GM12872 (cell line): ENCODE measurements at regions not wholly inside any gene's neighbourhood (a gene's known extent, or its start where the extent isn't known, plus 50 kb on each side); places are given as distances from the start of the nearest gene placed in this dataset.

ENCODE experiments used
- TF ChIP-seq, protein P1 (sequence below): IDR thresholded peaks from 3 replicates; pipeline ENCODE4 v1.5.1; 2011; ENCODE audit warnings: low read depth, mild to moderate bottlenecking, low read length, moderate library complexity; ENCODE audit not compliant: insufficient read depth

DNA sequence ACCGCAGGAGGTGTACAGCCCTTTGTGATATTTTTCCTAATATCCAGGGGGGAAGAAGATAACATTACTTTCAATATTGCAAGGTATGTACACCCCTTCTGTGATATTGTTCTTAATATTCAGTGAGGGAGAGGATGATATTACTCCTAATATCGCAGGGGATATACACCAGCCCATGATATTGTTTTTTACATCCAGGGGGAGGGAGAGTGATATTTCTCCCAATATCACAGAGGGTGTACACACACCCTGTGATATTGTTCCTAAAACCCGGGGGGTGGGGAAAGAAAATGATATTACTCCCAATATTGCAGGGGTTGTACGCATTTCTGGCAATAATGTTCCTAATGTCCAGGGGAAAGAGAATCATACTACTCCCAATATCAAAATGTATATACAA lies 58.0 kb upstream of the SLC25A48 start:
- TF ChIP-seq, protein P1, sequence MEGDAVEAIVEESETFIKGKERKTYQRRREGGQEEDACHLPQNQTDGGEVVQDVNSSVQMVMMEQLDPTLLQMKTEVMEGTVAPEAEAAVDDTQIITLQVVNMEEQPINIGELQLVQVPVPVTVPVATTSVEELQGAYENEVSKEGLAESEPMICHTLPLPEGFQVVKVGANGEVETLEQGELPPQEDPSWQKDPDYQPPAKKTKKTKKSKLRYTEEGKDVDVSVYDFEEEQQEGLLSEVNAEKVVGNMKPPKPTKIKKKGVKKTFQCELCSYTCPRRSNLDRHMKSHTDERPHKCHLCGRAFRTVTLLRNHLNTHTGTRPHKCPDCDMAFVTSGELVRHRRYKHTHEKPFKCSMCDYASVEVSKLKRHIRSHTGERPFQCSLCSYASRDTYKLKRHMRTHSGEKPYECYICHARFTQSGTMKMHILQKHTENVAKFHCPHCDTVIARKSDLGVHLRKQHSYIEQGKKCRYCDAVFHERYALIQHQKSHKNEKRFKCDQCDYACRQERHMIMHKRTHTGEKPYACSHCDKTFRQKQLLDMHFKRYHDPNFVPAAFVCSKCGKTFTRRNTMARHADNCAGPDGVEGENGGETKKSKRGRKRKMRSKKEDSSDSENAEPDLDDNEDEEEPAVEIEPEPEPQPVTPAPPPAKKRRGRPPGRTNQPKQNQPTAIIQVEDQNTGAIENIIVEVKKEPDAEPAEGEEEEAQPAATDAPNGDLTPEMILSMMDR = no peak

GRCh38 chr5:135761746-135762145 lies 72.7 kb upstream of the SLC25A48 start:
- TF ChIP-seq, protein P1 = no peak

- TF ChIP-seq, protein P1 = no peak
These were observed 75.2 kb upstream of the SLC25A48 start for GRCh38 chr5:135759149-135759784.

GRCh38 chr5:135753990-135754389 lies 80.5 kb upstream of the SLC25A48 start:
- TF ChIP-seq, protein P1 = no peak

- TF ChIP-seq, protein P1 = peak; percentile 47
These were observed 84.0 kb upstream of the SLC25A48 start for GRCh38 chr5:135750506-135750905.

DNA sequence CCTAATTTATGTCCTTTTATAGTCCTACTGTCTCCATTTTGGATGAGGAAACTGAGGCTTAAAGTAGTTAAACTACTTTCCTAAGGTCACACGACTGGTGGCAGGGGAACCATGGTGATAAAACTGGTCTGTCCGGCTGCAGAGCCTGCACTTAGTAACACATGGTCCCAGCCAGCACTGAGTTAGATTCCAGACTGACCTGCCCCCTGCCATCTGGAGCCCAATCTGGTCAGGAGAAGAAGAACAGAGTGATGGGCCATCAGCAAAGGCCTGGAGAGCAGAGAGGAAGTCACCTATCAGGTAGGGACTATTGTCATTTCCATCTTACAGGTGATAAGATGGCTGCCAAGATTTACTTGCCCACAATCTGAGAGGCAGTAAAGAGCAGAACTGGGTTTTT lies 86.6 kb upstream of the SLC25A48 start:
- TF ChIP-seq, protein P1 = no peak

GRCh38 chr5:135745897-135746500 lies 88.5 kb upstream of the SLC25A48 start:
- TF ChIP-seq, protein P1 = no peak
